GM12873 (cell line): ENCODE measurements at regions not wholly inside any gene's neighbourhood (a gene's known extent, or its start where the extent isn't known, plus 50 kb on each side); places are given as distances from the start of the nearest gene placed in this dataset.

Source experiments
- CTCF ChIP-seq: IDR thresholded peaks from 2 replicates; pipeline ENCODE4 v1.5.1; 2012; ENCODE audit warnings: low read depth, mild to moderate bottlenecking, moderate library complexity, low read length, control low read depth; ENCODE audit not compliant: insufficient read depth; ENCODE audit errors: missing control alignments

GRCh38 chr3:10651506-10651905 lies 146.1 kb upstream of the ATP2B2 start:
- no peak for TF ChIP-seq CTCF

- no peak for TF ChIP-seq CTCF
Measured at GRCh38 chr3:10653241-10653640, 147.9 kb upstream of the ATP2B2 start.

GRCh38 chr3:10653866-10654611 lies 148.7 kb upstream of the ATP2B2 start:
- TF ChIP-seq CTCF: no peak

- no peak for TF ChIP-seq CTCF
Measured at GRCh38 chr3:10655105-10655504, 149.7 kb upstream of the ATP2B2 start.

GRCh38 chr3:10665592-10665991 lies 150.4 kb upstream of the SLC6A11 start:
- no peak for TF ChIP-seq CTCF

GRCh38 chr3:10666621-10667020 lies 149.4 kb upstream of the SLC6A11 start:
- TF ChIP-seq CTCF: no peak

GRCh38 chr3:10667269-10667668 lies 148.8 kb upstream of the SLC6A11 start:
- no peak for TF ChIP-seq CTCF
